ENCODE measurements at regions not wholly inside any gene's neighbourhood (a gene's known extent, or its start where the extent isn't known, plus 50 kb on each side); places are given as distances from the start of the nearest gene placed in this dataset.

DNA sequence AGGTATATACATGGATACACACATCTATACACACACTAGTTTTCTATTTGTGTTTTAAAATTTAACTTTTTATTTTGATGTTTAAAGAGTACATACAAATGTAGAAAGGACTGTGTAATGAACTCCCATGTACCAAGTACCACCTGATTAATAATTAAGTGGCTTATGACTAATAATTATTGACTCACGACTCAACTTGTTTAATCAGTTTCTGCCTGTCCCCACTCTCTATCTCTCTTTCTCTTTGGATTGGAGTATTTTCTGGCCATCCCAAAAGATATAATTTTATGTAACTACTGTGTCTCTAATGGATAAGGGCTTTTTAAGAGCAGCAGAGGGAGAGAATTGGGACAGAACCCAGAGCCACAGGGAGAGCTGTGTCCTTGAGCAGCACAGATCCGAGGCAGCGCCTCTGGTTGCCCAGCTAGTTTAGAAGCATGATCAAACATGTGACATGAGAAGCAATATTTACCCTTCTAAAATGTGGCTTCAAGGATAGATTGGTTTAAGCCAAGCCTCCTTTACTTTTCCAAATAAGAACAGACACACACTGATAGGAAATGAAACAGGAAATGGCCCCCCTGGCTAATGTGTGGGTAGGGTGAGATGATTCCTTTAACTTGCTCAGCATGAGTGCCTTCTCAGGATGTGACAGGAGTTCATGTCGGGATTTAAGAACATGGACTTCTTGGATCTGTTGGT, 81.0 kb downstream of the ERMARD start:
- Histone ChIP-seq H3K4me3 (ENCODE audit: low read depth, low read length, poor library complexity, severe bottlenecking) (peak overlapping the region; percentile 29), H3K27me3 (replicated peaks; ENCODE audit: insufficient read depth, low read depth, low read length, poor library complexity) (no peaks in the 10 kb centered on the region), H3K27ac (ENCODE audit: low read depth, low read length, poor library complexity, severe bottlenecking) (peak overlapping the region; percentile 83), H3K9me3 (ENCODE audit: low read depth, low read length, poor library complexity, severe bottlenecking) (no peaks in the 10 kb centered on the region), H3K4me1 (ENCODE audit: insufficient read depth, low read length, poor library complexity, severe bottlenecking) (peaks cover 23% of the 10 kb centered on the region), H3K36me3 (ENCODE audit: insufficient read depth, low read length, poor library complexity, severe bottlenecking) (no peaks in the 10 kb centered on the region)
- BruUV-seq (replicated peaks), result no TSS peak
- DNase-seq (ENCODE audit: low spot score), result peak; percentile 95
- ChIA-PET CTCF (interaction anchor here (0.6 to 3.2 kb wide), 11 partner anchors 9 to 685 kb away, joined by 3 to 15 read pairs (median 5); no protein-coding TSS in a partner anchor), POLR2A (ENCODE audit: low non-redundant PET) (interaction anchor here (0.8 kb wide), 1 partner anchor 20 kb away, joined by 4 read pairs; no protein-coding TSS in a partner anchor)
- TF ChIP-seq EZH2 (IDR thresholded peaks at IDR 0.05; ENCODE audit: borderline replicate concordance, low read depth, low read length, poor library complexity, severe bottlenecking) (no peak), CTCF (conservative IDR thresholded peaks at IDR 0.05; ENCODE audit: low read depth, low read length) (no peak)
- intact Hi-C loops (cut with micrococcal nuclease; ENCODE audit: unreplicated experiment), result loop anchor here (2.0 to 5.0 kb wide), 3 partner anchors 460 to 700 kb away; partner anchors contain the start of gene FAM120B

DNA sequence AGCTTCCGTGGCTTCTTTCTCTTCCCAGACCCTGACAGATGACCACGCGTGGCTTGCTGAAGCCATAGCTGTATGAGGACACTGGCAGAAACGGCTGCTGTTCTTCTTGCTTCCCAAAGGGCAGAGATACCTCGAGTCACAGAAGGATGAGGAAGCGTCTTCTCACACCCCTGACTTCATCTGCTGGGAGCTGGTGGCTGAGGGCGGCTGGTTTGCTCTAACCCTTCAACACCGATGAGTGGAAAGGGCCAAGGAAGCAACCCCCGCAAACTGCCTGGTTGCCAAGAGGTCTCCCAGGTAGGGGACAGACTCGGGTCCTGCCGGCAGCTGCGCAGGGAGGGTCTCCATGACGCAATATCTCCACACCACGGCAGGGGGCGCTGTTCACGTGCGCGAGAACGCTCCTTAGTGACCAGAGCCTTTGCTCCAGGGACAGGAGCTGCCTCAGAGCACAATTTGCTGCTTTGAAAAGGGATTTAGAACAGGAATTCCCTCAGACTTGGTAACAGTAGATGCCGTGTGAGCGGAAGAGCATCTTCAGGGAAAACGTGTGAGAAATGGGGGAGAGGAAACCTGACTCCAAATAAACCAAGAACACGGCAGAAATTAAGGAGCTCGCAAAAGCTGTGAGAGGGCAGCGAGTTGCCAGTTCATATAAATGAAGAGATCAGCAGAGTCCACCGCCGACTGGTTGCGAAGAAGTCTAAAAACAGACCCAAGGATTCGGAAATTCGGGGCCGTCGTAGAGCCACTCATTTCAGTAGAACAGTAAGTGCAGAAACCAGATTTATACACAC, 80.2 kb downstream of the ERMARD start:
- intact Hi-C loops (cut with micrococcal nuclease; ENCODE audit: unreplicated experiment), result loop anchor here (1.0 to 5.0 kb wide), 4 partner anchors 461 to 701 kb away; partner anchors contain the start of gene FAM120B
- peak; percentile 90 for DNase-seq (ENCODE audit: low spot score)
- no peaks in the 10 kb centered on the region for H3K36me3 ChIP-seq (ENCODE audit: insufficient read depth, low read length, poor library complexity, severe bottlenecking)

More for the DNA sequence above, 80.2 kb downstream of the ERMARD start:
- POLR2A ChIA-PET (ENCODE audit: low non-redundant PET), result interaction anchor here (0.5 to 0.8 kb wide), 2 partner anchors 21 to 258 kb away, joined by 4 to 6 read pairs; no protein-coding TSS in a partner anchor
- CTCF ChIA-PET, result interaction anchor here (0.6 to 3.2 kb wide), 11 partner anchors 8 to 686 kb away, joined by 3 to 15 read pairs (median 5); no protein-coding TSS in a partner anchor
- Histone ChIP-seq H3K27me3 (replicated peaks; ENCODE audit: insufficient read depth, low read depth, low read length, poor library complexity) (no peaks in the 10 kb centered on the region), H3K27ac (ENCODE audit: low read depth, low read length, poor library complexity, severe bottlenecking) (peak overlapping the region; percentile 83), H3K9me3 (ENCODE audit: low read depth, low read length, poor library complexity, severe bottlenecking) (no peaks in the 10 kb centered on the region), H3K4me1 (ENCODE audit: insufficient read depth, low read length, poor library complexity, severe bottlenecking) (peaks cover 23% of the 10 kb centered on the region), H3K4me3 (ENCODE audit: low read depth, low read length, poor library complexity, severe bottlenecking) (peak overlapping the region; percentile 29)
- BruUV-seq (replicated peaks), result TSS peak; percentile 87
- TF ChIP-seq CTCF (conservative IDR thresholded peaks at IDR 0.05; ENCODE audit: low read depth, low read length), result peak; percentile 93
- TF ChIP-seq EZH2 (IDR thresholded peaks at IDR 0.05; ENCODE audit: borderline replicate concordance, low read depth, low read length, poor library complexity, severe bottlenecking), result no peak
